Posterior vena cava (tissue), 2 donors: ENCODE measurements at regions not wholly inside any gene's neighbourhood (a gene's known extent, or its start where the extent isn't known, plus 50 kb on each side); places are given as distances from the start of the nearest gene placed in this dataset.
"Not testable (repeated sequence)": the region's sequence is repeated elsewhere in the genome, so short reads cannot be mapped to it uniquely, and the experiment has no call there.

Source experiments
- DNase-seq: peaks from one replicate; pipeline ENCODE4 v3.0.0-alpha.2; 2020; ENCODE audit warnings: low spot score
- intact Hi-C, 2 donors: fragments of 100-400 bp; cut with DNase I; formaldehyde crosslinking; loops; one replicate each; pipeline versions ENCODE4 v1.14.1 to v1.14.2; 2022 to 2023
- donor health status: DM: yes; HTN: yes; CAD: no.
- donor health status: DM: yes; HTN: yes; CAD: no.

DNA sequence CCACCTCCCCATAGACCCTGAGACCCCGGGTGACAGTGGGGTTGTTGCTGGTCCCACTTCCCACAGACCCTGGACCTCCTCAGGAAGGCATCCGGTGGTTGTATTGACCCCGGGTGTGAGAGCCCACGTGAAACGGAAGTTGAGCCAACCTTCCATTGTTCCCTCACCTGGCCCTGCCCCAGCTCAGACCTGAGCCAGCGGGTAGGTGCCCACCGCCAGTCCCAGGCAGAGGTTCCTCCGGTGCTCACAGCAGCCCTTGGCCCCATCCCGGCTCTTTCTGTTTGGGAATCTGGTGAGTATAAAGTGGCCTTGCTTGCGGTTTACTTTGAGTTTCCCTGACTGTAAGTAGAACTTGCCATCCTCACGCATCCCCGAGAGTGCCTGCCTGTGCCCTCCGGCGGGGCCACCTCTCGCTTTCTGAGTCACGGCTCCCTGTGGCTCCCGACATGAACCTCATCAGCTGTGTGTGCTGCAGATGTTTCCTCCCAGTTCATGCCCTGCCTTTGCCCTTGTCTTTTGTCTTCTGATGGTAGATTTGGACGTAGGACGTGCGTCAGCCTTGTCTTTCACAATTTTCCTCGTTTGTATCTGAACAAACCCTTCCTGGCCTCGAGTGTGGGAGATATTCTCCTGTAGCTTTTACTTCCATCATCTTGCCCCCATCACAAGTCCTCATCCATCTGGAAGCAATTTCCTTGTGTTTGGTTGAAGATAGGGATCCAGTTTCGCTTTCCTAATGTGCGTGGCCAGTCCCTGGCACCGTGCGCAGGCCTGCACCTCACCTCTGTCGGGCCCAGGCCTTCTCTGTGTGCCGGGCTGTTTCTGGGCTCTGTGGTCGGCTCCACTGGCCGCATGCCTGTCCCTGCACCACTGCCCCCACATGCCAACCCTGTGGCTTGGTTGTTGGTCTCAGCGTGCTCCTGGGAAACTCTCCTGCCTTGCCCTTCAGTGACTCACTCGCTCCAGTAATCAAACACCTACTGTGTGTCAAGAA is 76.0 kb downstream of the METRNL start:
- DNase-seq, result peak; percentile 84

DNA sequence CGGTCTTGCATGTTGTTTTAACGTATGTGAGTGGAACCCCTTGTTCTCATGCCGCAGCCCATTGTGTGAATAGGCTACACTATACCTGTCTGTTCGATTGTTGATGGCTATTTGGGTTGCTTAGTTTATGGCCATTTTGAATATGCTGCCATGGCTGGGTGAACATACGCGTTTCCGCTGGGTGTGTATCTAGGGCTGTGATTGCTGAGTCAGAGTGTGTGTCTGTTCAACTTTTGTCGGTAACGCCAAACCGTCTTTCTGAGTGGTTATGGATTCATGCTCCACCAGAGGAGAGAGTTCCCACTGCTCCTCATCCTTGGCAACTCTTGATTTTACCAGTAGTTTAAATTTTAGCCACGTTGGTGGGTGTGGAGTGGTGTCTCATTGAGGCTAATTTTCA is 77.0 kb downstream of the METRNL start:
- DNase-seq, result no peak
- intact Hi-C loops, result no loop called here

More for the DNA sequence above, 76.0 kb downstream of the METRNL start:
- intact Hi-C loops, result no loop called here

DNA sequence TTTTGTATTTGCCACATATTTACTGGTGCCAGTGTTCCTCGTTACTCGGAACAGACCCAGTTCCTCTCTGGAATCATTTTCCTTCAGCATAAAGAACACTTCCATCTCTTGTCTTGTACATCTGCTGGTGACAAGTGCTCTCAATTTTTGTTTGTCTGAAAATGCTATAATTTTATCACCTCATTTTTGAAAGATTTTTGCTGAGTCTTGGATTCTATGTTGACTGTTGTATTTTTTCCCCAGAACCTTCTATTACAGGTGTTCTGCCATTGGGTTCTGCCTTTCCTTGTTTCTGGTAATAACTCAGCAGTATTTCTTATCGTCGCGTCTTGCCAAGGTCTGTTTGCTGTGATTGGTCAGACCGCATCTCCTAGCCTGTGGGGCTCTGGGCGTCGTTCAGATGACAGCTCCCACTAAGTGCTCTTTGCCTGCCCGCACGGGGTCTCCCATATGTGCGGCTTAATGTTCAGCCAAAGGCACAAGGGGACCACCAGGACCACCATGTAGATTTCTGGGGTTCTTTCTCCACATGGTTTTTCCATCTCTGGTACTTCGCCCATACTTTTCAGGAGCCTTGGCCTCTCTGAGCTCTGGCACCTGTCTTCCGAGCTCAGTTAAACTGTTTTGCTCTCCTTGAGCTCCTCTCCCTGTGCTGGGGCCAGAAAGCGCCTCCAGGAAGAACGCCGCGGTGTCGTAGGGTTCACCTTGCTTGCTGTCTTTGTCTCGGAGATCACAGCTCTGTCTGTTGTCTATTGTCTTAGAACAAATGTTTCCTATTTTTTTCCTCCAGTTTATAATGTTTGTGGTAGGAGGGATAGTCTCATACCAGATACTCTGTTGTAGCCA is 80.0 kb downstream of the METRNL start:
- peak; percentile 63 for DNase-seq
- intact Hi-C loops, result no loop called here

DNA sequence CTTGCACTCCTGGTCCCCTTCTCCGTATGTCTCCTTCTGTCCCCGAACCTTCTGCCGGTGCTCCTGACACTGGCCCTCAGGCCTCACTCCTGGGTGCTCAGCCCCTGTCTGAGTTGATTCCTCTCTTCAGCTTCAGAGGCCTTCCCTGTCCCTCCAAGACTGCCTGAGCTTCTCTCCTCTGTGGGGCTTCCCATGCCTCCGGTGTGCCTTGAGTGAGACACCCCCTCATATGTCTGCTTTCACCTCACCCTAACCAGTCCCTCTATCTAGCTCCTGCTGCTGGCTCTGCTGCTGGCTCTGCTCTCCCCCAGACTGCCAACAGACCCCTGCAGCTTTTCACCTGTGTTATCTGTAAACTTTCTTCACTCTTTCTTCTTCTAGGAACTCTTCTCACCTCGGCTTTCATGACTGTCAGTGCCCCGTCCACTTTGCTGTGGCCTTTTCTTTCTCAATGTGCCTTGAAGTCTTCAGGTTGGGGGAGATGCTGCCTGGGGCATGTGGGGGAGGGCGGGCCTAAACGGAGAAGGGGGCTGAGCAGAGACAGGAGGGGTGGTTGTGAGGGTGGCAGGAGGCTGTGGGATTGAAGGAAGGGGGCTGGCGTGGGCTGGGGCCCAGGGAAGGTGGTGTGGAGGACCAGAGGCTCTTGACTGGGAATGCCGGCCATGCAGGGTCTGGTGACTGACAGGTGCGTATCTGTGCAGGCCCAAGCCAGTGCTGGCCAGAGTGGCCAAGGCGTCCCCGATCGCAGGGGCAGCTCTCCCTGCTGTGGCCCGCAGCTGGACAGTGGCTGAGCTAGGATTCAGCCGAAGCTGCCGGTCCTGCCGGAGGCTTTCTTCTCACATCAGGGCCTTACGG is 81.3 kb downstream of the METRNL start:
- peak; percentile 77 for DNase-seq

DNA sequence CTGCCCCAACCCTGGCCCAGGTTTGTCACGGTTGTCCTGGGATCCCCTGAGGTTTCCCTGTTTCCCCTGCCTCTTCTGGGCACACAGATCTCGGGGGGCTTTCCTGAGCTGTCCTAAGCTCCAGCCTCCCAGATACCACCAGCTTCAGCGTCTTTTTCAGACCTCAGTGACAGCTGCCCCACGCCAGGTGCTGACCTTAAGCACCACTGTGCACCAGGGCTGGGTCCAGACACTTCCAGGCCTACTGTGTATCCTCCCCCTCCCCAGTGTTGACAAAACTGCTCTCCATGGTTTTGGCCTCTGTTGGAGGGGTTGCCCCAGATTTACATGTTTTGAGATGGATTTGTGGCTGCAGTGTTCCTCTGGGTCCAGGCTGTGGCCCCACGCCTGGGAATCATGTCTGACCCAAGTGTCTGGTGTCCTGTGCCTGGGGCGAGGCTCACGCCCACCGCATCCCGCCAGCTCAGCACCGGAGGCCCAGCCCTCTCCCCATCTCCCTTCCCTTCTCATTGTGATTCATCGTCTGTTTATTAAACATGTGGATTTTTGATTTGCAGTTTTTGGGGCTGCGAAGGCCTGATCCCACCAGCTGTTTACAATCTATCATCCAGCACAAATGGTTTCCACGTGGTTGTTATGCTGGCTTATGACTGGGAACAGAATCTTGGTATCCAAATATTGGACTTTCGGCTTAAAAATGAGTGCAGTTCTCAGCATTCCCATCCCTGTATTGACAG is 82.1 kb downstream of the METRNL start:
- intact Hi-C loops, result no loop called here
- peak; percentile 79 for DNase-seq

More for the DNA sequence above, 81.3 kb downstream of the METRNL start:
- intact Hi-C loops, result no loop called here

DNA sequence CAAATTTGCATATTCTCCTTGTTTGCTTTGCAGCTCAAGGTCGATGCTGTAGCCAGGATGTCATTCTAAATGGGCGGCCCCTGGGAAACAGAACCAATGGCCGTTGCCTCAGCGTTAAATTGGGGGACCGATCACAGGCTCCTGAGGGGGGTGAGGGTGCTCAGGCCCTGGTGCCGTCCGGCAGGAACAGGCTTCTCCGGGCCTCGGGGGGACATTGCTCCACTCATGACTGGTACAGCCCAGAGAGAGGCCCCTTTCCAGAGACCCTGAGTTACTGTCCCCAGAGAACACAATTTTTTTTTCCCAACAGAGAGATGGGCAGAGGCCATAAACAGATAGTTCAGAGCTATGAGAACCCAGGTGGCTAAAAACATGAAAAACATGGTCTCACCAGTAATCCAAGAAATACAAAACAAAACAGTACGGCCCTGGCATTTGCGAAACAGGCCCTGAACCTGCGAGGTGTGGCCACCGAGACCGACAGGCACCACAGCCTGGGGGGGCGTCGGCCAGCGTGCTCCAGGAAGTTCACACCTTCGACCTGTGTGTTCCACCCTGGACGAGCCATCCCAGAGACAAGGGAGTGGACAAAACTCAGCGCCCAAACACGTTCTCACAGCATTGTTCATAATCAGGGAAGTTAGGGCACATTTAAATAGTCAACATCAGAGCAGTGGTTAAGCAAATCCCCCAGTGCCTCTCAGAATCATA is 82.8 kb downstream of the METRNL start:
- peak; percentile 44 for DNase-seq
- intact Hi-C loops, result no loop called here

DNA sequence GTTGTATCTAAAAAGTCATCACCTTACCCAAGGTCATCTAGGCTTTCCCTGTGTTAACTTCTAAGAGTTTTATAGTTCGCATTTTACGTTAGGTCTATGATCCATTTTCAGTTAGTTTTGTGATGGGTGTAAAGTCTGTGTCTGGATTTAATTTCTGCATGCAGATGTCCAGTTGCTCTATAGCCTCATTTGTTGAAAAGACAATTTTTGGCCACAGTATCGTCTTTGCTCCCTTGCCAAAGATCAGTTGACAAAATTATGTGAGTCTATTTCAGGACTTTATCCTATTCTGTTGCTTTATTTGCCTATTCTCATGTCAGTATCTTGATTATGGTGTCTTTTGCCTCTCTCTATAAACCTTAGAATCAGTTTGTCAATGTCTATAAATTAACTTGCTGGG is 85.1 kb downstream of the METRNL start:
- no peak for DNase-seq
- intact Hi-C loops, result no loop called here

DNA sequence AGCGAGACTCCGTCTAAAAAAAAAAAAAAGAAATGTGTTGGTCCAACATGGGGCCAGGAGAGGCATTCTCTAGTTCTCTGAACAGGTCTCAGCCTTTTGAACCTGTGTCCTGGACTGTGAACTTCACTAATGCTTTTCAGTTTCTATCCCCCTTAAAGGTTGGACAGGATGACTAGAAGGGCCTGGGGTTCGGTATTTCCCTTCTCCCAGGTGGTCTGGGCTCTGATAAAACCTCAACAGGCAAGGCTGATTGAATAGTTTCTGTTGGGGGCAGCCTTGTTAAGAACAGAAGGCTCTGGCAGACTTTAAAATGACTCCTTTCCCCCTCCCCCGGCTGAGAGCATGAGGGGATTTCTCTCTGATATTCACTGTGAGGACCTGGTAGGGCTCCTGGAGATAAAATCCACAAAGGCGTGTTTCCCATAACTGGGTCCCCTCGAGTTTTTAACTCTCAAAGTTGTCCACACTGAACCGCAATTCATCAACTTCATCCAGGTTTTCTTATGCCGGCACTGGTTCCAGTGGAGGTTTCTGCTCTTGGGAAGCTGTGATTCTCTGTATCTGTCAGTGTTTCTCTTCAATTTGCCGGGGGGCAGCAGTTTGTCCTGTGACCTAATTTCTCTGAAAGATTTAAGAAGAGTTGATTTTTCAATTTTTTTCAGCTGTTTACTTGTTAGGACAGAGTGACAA is 91.3 kb downstream of the METRNL start:
- DNase-seq, result no peak
- intact Hi-C loops, result no loop called here

DNA sequence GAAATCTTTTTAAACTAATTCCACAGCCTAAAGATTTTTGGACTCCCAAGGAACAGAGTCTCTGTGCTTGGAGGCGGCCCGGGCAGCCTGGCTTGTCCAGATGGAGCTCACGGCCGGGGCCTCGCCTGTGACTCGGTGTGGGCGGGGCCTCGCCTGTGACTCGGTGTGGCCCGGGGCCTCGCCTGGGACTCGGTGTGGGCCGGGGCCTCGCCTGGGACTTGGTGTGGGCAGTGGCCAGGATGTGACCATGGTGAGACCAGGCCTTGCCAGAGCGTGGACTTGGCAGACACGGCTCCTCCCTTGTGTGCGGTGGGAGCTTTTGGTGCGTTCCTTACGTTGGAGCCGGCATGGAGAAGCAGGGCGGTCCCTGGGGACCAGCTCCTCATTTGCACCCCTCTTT is 92.3 kb downstream of the METRNL start:
- intact Hi-C loops, result no loop called here
- peak; percentile 66 for DNase-seq

DNA sequence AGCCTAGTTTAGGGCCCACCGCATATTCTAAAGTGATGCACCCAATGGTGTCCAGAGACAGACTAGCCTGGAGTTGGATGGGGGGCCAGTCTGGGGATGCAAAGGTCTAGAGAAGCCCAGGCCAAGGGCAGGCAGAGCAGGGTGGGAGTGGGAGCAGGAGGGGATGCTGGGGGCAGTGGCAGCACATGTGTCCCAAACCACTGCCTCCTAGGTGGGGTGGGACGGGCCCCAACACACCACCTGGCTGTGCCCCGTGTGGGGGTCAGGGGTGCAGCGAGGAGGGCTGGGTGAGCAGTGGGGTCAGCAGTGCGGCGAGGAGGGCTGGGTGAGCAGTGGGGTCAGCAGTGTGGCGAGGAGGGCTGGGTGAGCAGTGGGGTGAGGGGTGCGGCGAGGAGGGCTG is 92.7 kb downstream of the METRNL start:
- intact Hi-C loops, result not testable (repeated sequence)
- peak; percentile 57 for DNase-seq

DNA sequence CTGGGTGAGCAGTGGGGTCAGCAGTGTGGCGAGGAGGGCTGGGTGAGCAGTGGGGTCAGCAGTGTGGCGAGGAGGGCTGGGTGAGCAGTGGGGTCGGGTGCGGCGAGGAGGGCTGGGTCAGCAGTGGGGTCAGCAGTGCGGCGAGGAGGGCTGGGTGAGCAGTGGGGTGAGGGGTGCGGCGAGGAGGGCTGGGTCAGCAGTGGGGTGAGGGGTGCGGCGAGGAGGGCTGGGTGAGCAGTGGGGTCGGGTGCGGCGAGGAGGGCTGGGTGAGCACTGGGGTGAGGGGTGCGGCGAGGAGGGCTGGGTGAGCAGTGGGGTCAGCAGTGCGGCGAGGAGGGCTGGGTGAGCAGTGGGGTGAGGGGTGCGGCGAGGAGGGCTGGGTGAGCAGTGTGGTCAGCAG is 93.2 kb downstream of the METRNL start:
- intact Hi-C loops, DNase-seq: not testable (repeated sequence)

DNA sequence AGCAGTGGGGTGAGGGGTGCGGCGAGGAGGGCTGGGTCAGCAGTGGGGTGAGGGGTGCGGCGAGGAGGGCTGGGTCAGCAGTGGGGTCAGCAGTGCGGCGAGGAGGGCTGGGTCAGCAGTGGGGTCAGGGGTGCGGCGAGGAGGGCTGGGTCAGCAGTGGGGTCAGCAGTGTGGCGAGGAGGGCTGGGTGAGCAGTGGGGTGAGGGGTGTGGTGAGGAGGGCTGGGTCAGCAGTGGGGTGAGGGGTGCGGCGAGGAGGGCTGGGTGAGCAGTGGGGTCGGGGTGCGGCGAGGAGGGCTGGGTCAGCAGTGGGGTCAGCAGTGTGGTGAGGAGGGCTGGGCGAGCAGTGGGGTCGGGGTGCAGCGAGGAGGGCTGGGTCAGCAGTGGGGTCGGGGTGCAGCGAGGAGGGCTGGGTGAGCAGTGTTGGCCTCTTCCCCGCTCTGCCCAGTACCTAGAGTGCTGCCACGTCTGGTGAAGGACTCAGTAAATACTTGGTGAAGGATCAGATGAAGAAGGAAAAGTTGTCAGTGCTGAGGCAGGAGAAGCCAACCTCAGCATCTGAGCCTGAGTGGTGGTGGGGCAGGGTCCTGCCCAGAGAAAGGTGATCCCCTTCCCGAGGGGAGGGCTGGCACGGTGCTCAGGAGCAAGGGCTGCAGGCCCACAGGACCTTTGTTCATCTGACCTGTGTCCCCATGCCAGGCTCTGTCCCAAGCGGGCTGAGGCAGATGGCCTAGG is 93.9 kb downstream of the METRNL start:
- intact Hi-C loops, DNase-seq: not testable (repeated sequence)

DNA sequence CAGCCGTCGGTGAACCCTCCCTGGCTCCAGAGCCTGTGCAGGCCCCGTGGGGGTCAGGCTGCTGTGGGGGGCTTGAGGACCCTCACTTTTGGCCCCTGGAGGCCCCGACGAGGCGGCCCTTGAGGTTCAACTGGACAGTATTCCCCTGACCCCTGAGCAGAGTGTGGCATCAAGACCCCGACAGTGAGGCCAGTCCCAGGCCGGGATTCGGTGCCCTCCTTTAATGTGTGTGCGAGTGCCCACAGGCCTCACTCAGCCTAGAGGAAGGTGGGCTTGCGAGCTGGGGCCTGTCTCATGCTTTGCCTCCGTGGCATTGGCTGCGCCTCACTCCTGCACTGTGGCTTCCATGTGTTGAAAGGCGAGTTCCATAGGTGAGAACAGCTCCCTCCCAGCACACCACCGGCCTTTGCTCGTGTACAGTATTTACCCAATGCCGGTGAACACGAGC is 94.5 kb downstream of the METRNL start:
- peak; percentile 80 for DNase-seq
- intact Hi-C loops, result no loop called here

DNA sequence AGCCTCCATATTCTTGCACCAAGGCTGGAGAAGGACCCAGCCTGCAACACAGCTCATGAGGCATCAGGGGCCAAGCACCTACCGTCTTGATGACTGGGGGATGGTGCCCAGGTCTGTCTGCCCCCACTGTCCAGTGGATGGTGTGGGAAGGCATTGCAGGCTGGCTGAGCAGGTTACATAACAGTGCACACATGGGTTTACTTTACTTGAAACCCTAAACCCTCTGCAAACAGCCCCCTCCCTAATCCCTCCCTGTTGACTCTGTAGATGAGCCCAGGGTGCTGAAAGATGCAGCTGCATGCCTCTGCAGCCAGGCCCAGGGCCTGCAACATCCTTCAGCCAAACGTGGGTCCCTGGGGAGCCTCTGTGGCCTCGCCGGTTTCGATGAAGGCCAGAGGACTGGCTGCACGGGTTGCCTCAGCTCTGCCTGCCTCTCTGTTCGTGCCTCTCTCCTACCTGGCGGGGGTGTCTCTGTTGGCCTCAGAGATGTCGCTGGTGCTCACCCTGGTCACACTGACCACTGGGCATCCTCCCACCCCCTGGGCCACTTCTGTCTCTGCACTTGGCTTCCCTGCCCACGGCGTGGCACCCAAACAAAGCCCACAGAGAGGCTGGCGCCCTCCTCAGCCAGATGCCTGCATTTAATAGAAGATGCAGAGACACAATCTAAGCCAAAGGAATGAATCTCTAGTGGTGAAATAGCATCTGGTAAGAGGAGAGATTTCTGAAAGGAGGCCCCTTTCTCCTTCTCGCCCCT is 95.1 kb downstream of the METRNL start:
- peak; percentile 73 for DNase-seq

DNA sequence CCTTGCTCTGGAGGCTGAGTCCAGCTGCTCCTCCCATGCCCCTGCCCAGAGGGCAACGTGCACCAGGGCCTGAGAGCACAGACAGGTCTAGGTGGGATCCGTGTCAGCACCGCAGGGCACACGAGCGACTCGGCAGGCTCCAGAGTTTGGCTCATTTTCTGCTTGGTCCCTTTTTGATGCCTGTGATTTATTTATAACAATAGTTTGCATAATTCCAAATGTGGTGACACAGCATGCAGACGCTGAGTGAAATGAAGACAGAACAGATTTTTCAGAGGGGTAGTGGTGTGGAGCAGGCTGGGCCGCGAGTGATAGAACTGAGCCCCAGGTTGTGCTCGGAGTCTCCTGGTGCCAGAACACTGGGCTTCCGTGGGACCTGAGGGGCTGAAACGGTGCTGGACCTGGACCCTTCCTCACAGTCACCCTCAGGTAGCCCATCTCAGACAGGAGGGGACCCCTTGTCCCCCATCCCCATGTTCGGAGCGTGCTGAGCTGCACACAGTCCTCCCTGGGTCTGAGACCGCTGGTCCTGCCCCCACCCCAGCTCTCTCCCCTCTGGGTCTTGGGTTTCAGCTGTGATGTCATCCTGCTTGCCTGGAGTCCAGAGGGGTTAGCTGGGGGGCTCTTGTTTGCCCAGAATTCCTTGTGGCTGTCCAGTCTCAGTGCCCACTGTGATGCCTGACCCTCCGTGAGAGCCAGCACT is 95.9 kb downstream of the METRNL start:
- DNase-seq, result peak; percentile 79
- intact Hi-C loops, result no loop called here

More for the DNA sequence above, 95.1 kb downstream of the METRNL start:
- intact Hi-C loops, result no loop called here
